Lung (tissue), 11 donors: ENCODE measurements at regions not wholly inside any gene's neighbourhood (a gene's known extent, or its start where the extent isn't known, plus 50 kb on each side); places are given as distances from the start of the nearest gene placed in this dataset.

ENCODE experiments used
- ATAC-seq: fragments of 200-7000 bp; cut with Tn5 transposase; one replicate; pipeline ENCODE4 v1.9.1; 2020; ENCODE audit warnings: moderate number of reproducible peaks; ENCODE audit not compliant: insufficient read depth, low FRiP score
- DNase-seq, 3 donors: peaks; one replicate each; pipeline ENCODE4 v3.0.0-alpha.2; 2013 to 2017
- H3K27ac ChIP-seq, 2 donors: one replicate each; pipeline ENCODE4 v1.5.1; 2013; ENCODE audit warnings: mild to moderate bottlenecking in 2 of 2, moderate library complexity in 2 of 2, control low read depth in 1 of 2, inconsistent platforms in 1 of 2, low read depth in 1 of 2, low read length in 1 of 2
- H3K27me3 ChIP-seq, 3 donors: one replicate each; pipeline ENCODE4 v1.5.1; 2013; ENCODE audit warnings: low read length in 2 of 3; ENCODE audit not compliant: control insufficient read depth in 3 of 3, insufficient read depth in 3 of 3
- H3K36me3 ChIP-seq, 4 donors: one replicate each; pipeline ENCODE4 v1.5.1; 2013; ENCODE audit warnings: low read length in 4 of 4, mild to moderate bottlenecking in 1 of 4, moderate library complexity in 1 of 4; ENCODE audit not compliant: control insufficient read depth in 4 of 4, insufficient read depth in 4 of 4
- H3K4me1 ChIP-seq, 5 donors: one replicate each; pipeline ENCODE4 v1.5.1; 2013; ENCODE audit warnings: low read length in 5 of 5, mild to moderate bottlenecking in 2 of 5, moderate library complexity in 1 of 5; ENCODE audit not compliant: control insufficient read depth in 5 of 5, insufficient read depth in 5 of 5
- H3K4me3 ChIP-seq: one replicate; pipeline ENCODE4 v1.5.1; 2013; ENCODE audit warnings: mild to moderate bottlenecking, control low read depth, moderate library complexity
- H3K9ac ChIP-seq, 2 donors: one replicate each; pipeline ENCODE4 v1.5.1; 2013; ENCODE audit warnings: low read length in 2 of 2, control low read depth in 1 of 2; ENCODE audit not compliant: insufficient read depth in 1 of 2
- H3K9me3 ChIP-seq, 4 donors: one replicate each; pipeline ENCODE4 v1.5.1; 2013; ENCODE audit warnings: low read length in 3 of 4, mild to moderate bottlenecking in 1 of 4, moderate library complexity in 1 of 4; ENCODE audit not compliant: control insufficient read depth in 4 of 4, insufficient read depth in 3 of 4
- WGBS, 2 donors: extraction: QIAGEN DNeasy Blood & Tissue Kit; methylation state at CpG; one replicate each; pipeline ENCODE4 v1.1.7; 2013; 5-methylcytosine and 5-hydroxymethylcytosine counted together
- TF ChIP-seq, protein P1 (sequence below): IDR thresholded peaks from 2 replicates; pipeline ENCODE4 v1.5.1; 2012; ENCODE audit warnings: mild to moderate bottlenecking; ENCODE audit errors: control extremely low read depth, extremely low read depth
- donor health status: control.
- donor health status: control.
- donor health status: Bipolar disorder and iron deficiency.
- donor health status: healthy.
- donor health status: DM: yes; HTN: yes; CAD: no.

DNA sequence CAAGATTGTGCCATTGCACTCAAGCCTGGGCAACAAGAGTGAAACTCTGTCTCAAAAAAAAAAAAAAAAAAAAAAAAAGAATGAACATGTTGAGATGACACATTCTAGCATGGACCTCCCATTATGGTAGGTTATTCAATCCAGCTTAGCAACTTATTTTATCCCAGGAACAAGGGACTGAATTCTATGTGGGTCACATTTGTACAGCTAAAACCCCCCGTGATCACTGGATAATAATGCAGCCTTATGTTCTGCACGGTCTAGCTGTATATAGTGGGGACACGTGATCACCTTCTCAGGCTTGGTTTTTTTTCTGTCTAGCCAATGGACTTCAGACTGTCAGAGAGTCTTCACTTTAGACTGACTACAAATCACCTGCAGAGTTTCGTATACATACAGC is 115.2 kb upstream of the FRG1 start:
- DNase-seq = no peak
- Histone ChIP-seq H3K36me3 (no peaks in the 10 kb centered on the region), H3K4me3 (no peak overlapping the region), H3K9me3 (no peaks in the 10 kb centered on the region), H3K4me1 (peaks cover 0 to 4% (median 0%) of the 10 kb centered on the region in 5 donors), H3K27ac (no peak overlapping the region), H3K9ac (no peak overlapping the region), H3K27me3 (no peaks in the 10 kb centered on the region)
- no peak for ATAC-seq
- TF ChIP-seq, protein P1, sequence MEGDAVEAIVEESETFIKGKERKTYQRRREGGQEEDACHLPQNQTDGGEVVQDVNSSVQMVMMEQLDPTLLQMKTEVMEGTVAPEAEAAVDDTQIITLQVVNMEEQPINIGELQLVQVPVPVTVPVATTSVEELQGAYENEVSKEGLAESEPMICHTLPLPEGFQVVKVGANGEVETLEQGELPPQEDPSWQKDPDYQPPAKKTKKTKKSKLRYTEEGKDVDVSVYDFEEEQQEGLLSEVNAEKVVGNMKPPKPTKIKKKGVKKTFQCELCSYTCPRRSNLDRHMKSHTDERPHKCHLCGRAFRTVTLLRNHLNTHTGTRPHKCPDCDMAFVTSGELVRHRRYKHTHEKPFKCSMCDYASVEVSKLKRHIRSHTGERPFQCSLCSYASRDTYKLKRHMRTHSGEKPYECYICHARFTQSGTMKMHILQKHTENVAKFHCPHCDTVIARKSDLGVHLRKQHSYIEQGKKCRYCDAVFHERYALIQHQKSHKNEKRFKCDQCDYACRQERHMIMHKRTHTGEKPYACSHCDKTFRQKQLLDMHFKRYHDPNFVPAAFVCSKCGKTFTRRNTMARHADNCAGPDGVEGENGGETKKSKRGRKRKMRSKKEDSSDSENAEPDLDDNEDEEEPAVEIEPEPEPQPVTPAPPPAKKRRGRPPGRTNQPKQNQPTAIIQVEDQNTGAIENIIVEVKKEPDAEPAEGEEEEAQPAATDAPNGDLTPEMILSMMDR = no peak
- WGBS, 2 donors = 92% methylated on average over 4 of the region's 4 CpGs

GRCh38 chr4:189826657-189827056 is 114.0 kb upstream of the FRG1 start:
- ATAC-seq (no peak), DNase-seq (no peak)
- TF ChIP-seq, protein P1 = no peak
- Histone ChIP-seq H3K27ac (no peak overlapping the region), H3K27me3 (no peaks in the 10 kb centered on the region), H3K9me3 (no peaks in the 10 kb centered on the region), H3K4me3 (no peak overlapping the region), H3K4me1 (peaks cover 0 to 4% (median 0%) of the 10 kb centered on the region in 5 donors), H3K36me3 (no peaks in the 10 kb centered on the region), H3K9ac (no peak overlapping the region)
- 61 to 69% methylated on average over 4 of the region's 4 CpGs for WGBS, 2 donors

GRCh38 chr4:189828081-189828697 is 112.5 kb upstream of the FRG1 start:
- Histone ChIP-seq H3K27me3 (no peaks in the 10 kb centered on the region), H3K9me3 (no peaks in the 10 kb centered on the region), H3K27ac (no peak overlapping the region), H3K4me1 (peaks cover 0 to 4% (median 0%) of the 10 kb centered on the region in 5 donors), H3K9ac (no peak overlapping the region), H3K36me3 (no peaks in the 10 kb centered on the region), H3K4me3 (no peak overlapping the region)
- WGBS, 2 donors = 70 to 85% methylated on average over 7 of the region's 7 CpGs
- no peak for ATAC-seq
- TF ChIP-seq, protein P1 = no peak
- no peak for DNase-seq

DNA sequence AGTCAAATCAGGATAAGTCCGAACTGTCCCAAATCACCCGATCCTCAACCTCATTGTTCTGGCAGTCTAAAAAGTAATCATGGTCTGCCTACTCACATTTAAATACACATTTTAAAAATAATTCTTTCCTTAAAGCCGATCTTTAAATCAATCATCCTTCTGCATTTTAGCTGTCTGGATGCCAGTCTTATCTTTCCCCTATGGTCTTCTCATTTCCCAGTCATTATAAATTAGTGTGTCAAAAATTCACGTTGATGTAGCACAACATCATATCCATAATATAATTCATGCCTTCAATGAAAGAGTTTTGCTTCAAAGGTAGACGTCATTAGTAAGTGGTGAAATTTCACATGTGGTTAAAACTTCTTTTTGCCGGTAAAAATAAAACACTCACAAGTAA is 108.1 kb upstream of the FRG1 start:
- H3K4me3 ChIP-seq = no peak overlapping the region
- DNase-seq (no peak), ATAC-seq (no peak)
- TF ChIP-seq, protein P1 = no peak
- 86 to 89% methylated on average over 6 of the region's 6 CpGs for WGBS, 2 donors
- no peak overlapping the region for H3K9ac ChIP-seq
- peaks cover 0 to 2% (median 0%) of the 10 kb centered on the region in 4 donors for H3K36me3 ChIP-seq
- peaks cover 0 to 2% (median 0%) of the 10 kb centered on the region in 4 donors for H3K9me3 ChIP-seq
- H3K27me3 ChIP-seq = no peaks in the 10 kb centered on the region
- no peaks in the 10 kb centered on the region for H3K4me1 ChIP-seq
- no peak overlapping the region for H3K27ac ChIP-seq
